AG09319 (cell line): ENCODE measurements at regions not wholly inside any gene's neighbourhood (a gene's known extent, or its start where the extent isn't known, plus 50 kb on each side); places are given as distances from the start of the nearest gene placed in this dataset.

Source experiments
- DNase-seq: peaks from one replicate; pipeline ENCODE4 v3.0.0-alpha.2; 2010; ENCODE audit warnings: low read depth; ENCODE audit errors: extremely low read depth
- CTCF ChIP-seq: IDR thresholded peaks from 2 replicates; pipeline ENCODE4 v1.5.1; 2011; ENCODE audit warnings: low read depth, mild to moderate bottlenecking, inconsistent platforms, low read length, moderate library complexity

GRCh38 chr6:4384656-4385055 lies 249.3 kb upstream of the ECI2 start:
- no peak for DNase-seq
- TF ChIP-seq CTCF = no peak

- no peak for TF ChIP-seq CTCF
- no peak for DNase-seq
These were observed 248.7 kb upstream of the ECI2 start for GRCh38 chr6:4383910-4384638.

- no peak for TF ChIP-seq CTCF
- DNase-seq = no peak
These were observed 247.0 kb upstream of the ECI2 start for GRCh38 chr6:4382362-4382853.

GRCh38 chr6:4381381-4381780 lies 246.0 kb upstream of the ECI2 start:
- no peak for TF ChIP-seq CTCF
- DNase-seq = no peak

DNA sequence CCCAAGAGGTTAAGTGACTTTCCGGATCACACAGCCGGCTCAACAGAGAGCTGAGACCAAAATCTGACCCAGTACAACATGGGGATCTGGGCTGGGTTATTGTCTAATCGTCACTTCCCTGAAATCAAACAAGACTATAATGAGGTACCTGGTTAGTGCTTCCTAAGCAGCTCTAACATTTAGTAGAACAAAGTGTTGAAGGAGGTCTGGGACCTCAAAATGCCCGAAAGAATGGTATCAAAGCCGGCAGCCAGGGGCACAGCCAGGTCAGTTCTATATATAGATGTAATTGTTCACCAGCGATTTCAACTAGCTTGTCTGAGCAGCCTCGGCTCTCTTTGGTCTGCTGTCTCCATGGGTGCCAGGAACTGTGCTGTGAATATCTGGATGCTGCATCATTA lies 245.5 kb upstream of the ECI2 start:
- TF ChIP-seq CTCF = no peak
- DNase-seq = no peak

DNA sequence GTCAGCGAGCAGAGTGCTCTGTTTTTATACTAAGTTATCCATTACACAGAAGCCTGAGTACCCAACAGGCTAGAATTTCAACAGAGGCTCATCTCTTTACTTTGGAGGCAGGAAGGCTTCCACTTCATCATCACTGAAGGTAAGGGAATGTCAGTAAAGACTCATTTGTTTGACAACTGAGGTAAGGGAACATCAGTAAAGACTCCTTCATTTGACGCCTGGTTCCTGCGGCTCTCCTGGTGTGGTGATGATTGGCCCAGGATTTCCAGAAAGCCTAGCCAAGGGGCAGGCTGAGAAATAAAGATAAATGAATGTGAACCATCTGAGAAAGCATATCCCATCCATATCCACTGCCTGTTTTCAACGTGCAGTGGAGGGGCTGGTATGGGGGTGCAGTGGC lies 244.6 kb upstream of the ECI2 start:
- DNase-seq = no peak
- TF ChIP-seq CTCF = no peak

DNA sequence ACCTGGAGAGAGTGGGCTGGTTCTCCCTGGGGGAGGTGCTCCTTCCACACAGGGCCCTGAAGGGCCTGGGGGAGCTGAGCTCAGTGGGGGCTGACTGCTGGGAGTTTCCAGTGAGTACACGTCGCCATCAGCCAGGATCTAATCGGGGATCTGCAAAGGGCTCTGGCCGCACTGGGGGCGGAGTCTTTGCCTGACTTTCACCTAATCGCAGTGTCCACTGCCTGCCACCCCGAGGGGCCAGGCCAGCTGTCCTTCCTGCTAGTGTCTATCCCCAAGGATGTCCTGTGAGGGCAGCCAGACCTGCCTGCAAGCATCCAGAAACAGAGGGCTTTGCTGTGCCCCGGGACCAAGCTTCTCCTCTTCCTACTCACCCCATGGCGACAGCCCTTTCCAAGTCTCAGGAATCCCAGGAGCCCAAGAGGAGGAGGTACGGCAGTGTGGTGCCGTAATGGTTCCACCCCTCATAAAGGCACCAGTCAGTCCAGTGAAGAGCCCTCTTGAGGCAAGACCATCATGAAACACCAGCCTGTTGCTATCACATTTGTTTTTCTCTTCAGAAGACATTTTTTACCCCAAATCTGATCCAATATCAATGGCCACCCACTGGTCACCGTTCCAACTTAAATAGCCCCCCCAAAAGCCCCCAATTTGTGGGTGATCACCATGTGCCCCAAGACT lies 243.1 kb upstream of the ECI2 start:
- no peak for TF ChIP-seq CTCF
- no peak for DNase-seq
